ENCODE measurements at regions not wholly inside any gene's neighbourhood (a gene's known extent, or its start where the extent isn't known, plus 50 kb on each side); places are given as distances from the start of the nearest gene placed in this dataset.

- H3K4me2 ChIP-seq (ENCODE audit: low read length): no peak overlapping the region
- no peaks in the 10 kb centered on the region for H3K4me1 ChIP-seq (ENCODE audit: insufficient read depth, low read length, poor library complexity, severe bottlenecking)
- intact Hi-C loops (cut with micrococcal nuclease; ENCODE audit: unreplicated experiment): no loop called here
- no peaks in the 10 kb centered on the region for H3K9me2 ChIP-seq (ENCODE audit: insufficient read depth, low read length)
- CTCF ChIA-PET (ENCODE audit: unreplicated experiment): no interaction called here
- H3K36me3 ChIP-seq (ENCODE audit: insufficient read depth, low read length): no peaks in the 10 kb centered on the region
- H3K27ac ChIP-seq (ENCODE audit: low read depth, low read length, poor library complexity, severe bottlenecking): no peak overlapping the region
- POLR2A ChIA-PET: interaction anchor here (0.6 kb wide), 1 partner anchor 78 kb away, joined by 4 read pairs; no protein-coding TSS in a partner anchor
- H2AFZ ChIP-seq (ENCODE audit: low read length): no peak overlapping the region
- H3K79me2 ChIP-seq (ENCODE audit: insufficient read depth, low read depth, low read length): no peaks in the 10 kb centered on the region
- no peaks in the 10 kb centered on the region for H3K9me3 ChIP-seq (ENCODE audit: low read length)
- no peaks in the 10 kb centered on the region for H4K20me1 ChIP-seq (ENCODE audit: insufficient read depth, low read length)
- no peak for TF ChIP-seq EZH2phosphoT487 (IDR thresholded peaks at IDR 0.05; ENCODE audit: borderline replicate concordance, low read depth, low read length)
- DNase-seq (ENCODE audit: low spot score): no peak
- BruUV-seq (replicated peaks): no TSS peak
- no peak overlapping the region for H3K4me3 ChIP-seq (ENCODE audit: low read depth, low read length, poor library complexity, severe bottlenecking)
These were observed 325.1 kb downstream of the GADD45G start for GRCh38 chr9:89929673-89930480.

- H3K4me2 ChIP-seq (ENCODE audit: low read length): no peak overlapping the region
- H3K79me2 ChIP-seq (ENCODE audit: insufficient read depth, low read depth, low read length): no peaks in the 10 kb centered on the region
- no TSS peak for BruUV-seq (replicated peaks)
- H3K27ac ChIP-seq (ENCODE audit: low read depth, low read length, poor library complexity, severe bottlenecking): no peak overlapping the region
- H3K9me2 ChIP-seq (ENCODE audit: insufficient read depth, low read length): no peaks in the 10 kb centered on the region
- no peak overlapping the region for H3K4me3 ChIP-seq (ENCODE audit: low read depth, low read length, poor library complexity, severe bottlenecking)
- intact Hi-C loops (cut with micrococcal nuclease; ENCODE audit: unreplicated experiment): no loop called here
- ChIA-PET CTCF (ENCODE audit: unreplicated experiment) (no interaction called here), POLR2A (no interaction called here)
- no peaks in the 10 kb centered on the region for H3K36me3 ChIP-seq (ENCODE audit: insufficient read depth, low read length)
- no peaks in the 10 kb centered on the region for H3K4me1 ChIP-seq (ENCODE audit: insufficient read depth, low read length, poor library complexity, severe bottlenecking)
- no peak for DNase-seq (ENCODE audit: low spot score)
- H2AFZ ChIP-seq (ENCODE audit: low read length): no peak overlapping the region
- TF ChIP-seq EZH2phosphoT487 (IDR thresholded peaks at IDR 0.05; ENCODE audit: borderline replicate concordance, low read depth, low read length): no peak
- no peak for TF ChIP-seq CTCF (conservative IDR thresholded peaks at IDR 0.05; ENCODE audit: low read length)
- no peaks in the 10 kb centered on the region for H3K9me3 ChIP-seq (ENCODE audit: low read length)
- no peaks in the 10 kb centered on the region for H4K20me1 ChIP-seq (ENCODE audit: insufficient read depth, low read length)
These were observed 328.8 kb downstream of the GADD45G start for GRCh38 chr9:89933578-89933977.

- no peaks in the 10 kb centered on the region for H3K4me1 ChIP-seq (ENCODE audit: insufficient read depth, low read length, poor library complexity, severe bottlenecking)
- H3K4me3 ChIP-seq (ENCODE audit: low read depth, low read length, poor library complexity, severe bottlenecking): no peak overlapping the region
- no peaks in the 10 kb centered on the region for H4K20me1 ChIP-seq (ENCODE audit: insufficient read depth, low read length)
- no peak overlapping the region for H2AFZ ChIP-seq (ENCODE audit: low read length)
- H3K9me2 ChIP-seq (ENCODE audit: insufficient read depth, low read length): no peaks in the 10 kb centered on the region
- H3K4me2 ChIP-seq (ENCODE audit: low read length): no peak overlapping the region
- TF ChIP-seq EZH2phosphoT487 (IDR thresholded peaks at IDR 0.05; ENCODE audit: borderline replicate concordance, low read depth, low read length) (no peak), CTCF (conservative IDR thresholded peaks at IDR 0.05; ENCODE audit: low read length) (no peak)
- H3K27ac ChIP-seq (ENCODE audit: low read depth, low read length, poor library complexity, severe bottlenecking): no peak overlapping the region
- BruUV-seq (replicated peaks): no TSS peak
- no peaks in the 10 kb centered on the region for H3K79me2 ChIP-seq (ENCODE audit: insufficient read depth, low read depth, low read length)
- intact Hi-C loops (cut with micrococcal nuclease; ENCODE audit: unreplicated experiment): loop anchor here (5.0 kb wide), 1 partner anchor 333 kb away; no protein-coding TSS in a partner anchor
- POLR2A ChIA-PET: interaction anchor here (0.7 kb wide), 1 partner anchor 22 kb away, joined by 3 read pairs; no protein-coding TSS in a partner anchor
- DNase-seq (ENCODE audit: low spot score): no peak
- H3K36me3 ChIP-seq (ENCODE audit: insufficient read depth, low read length): no peaks in the 10 kb centered on the region
- H3K9me3 ChIP-seq (ENCODE audit: low read length): no peaks in the 10 kb centered on the region
- CTCF ChIA-PET (ENCODE audit: unreplicated experiment): no interaction called here
These were observed 330.3 kb downstream of the GADD45G start for GRCh38 chr9:89935115-89935514.

All from OCI-LY7 (cell line).